Left lung (tissue), 4 donors: ENCODE measurements at regions not wholly inside any gene's neighbourhood (a gene's known extent, or its start where the extent isn't known, plus 50 kb on each side); places are given as distances from the start of the nearest gene placed in this dataset.

Experiments used
- ATAC-seq: fragments of 200-7000 bp; cut with Tn5 transposase; one replicate; pipeline ENCODE4 v1.9.1; 2020; ENCODE audit warnings: moderate library complexity
- DNase-seq, 4 donors: peaks; one replicate each; pipeline ENCODE4 v3.0.0-alpha.2; 2013 to 2020
- H3K27ac ChIP-seq, 2 donors: fragments of 200-600 bp; sonication (generic) in 1 of 2; one replicate each; pipeline versions ENCODE4 v1.5.0 to v1.8.0; 2020 to 2021
- H3K27me3 ChIP-seq, 2 donors: fragments of 200-600 bp; sonication (generic) in 1 of 2; one replicate each; pipeline versions ENCODE4 v1.5.0 to v1.8.0; 2020 to 2021
- H3K36me3 ChIP-seq, 2 donors: fragments of 200-600 bp; sonication (generic) in 1 of 2; one replicate each; pipeline versions ENCODE4 v1.5.0 to v1.8.0; 2020 to 2021
- H3K4me1 ChIP-seq, 2 donors: fragments of 200-600 bp; one replicate each; pipeline ENCODE4 v1.8.0; 2021
- H3K4me3 ChIP-seq, 2 donors: fragments of 200-600 bp; sonication (generic) in 1 of 2; one replicate each; pipeline versions ENCODE4 v1.5.0 to v1.8.0; 2020 to 2021; ENCODE audit warnings: mild to moderate bottlenecking in 1 of 2
- H3K9me3 ChIP-seq, 2 donors: fragments of 200-600 bp; sonication (generic) in 1 of 2; one replicate each; pipeline versions ENCODE4 v1.5.0 to v1.8.0; 2020 to 2021
- intact Hi-C, 2 donors: fragments of 100-400 bp; cut with DNase I; formaldehyde crosslinking; loops; one replicate each; pipeline versions ENCODE4 v1.11.2 to v1.14.2; 2022
- TF ChIP-seq, protein P1 (sequence below), 2 donors: fragments of 200-600 bp; sonication (generic) in 1 of 2; IDR thresholded peaks; one replicate each; pipeline versions ENCODE4 v1.5.0 to v1.8.0; 2021; ENCODE audit warnings: antibody characterized with exemption in 2 of 2
- donor health status: DM: no; HTN: yes; CAD: no.
- donor health status: DM: no; HTN: no; CAD: no.

DNA sequence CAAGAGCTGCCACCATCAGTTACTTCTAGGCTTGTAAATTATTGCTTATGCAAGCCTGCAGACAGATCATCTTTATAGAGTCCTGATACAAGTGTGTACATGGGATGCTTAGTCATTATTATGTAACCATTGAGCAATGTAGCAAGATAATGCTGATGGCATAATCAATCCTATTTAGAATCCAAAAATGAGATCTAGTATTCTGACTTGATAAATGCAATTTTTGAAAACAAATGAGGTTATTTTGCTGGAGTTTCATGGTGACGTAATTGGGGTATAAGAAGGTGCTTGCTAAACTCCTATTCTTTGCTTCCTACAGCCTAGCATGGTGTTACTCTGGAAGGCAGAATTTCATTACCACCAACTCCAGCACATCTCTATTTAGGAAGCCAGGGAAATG, 801.7 kb upstream of the PRMT6 start:
- ATAC-seq (no peak), DNase-seq (no peak)
- H3K9me3 ChIP-seq: peaks cover 0 to 12% of the 10 kb centered on the region in 2 donors
- TF ChIP-seq, protein P1, sequence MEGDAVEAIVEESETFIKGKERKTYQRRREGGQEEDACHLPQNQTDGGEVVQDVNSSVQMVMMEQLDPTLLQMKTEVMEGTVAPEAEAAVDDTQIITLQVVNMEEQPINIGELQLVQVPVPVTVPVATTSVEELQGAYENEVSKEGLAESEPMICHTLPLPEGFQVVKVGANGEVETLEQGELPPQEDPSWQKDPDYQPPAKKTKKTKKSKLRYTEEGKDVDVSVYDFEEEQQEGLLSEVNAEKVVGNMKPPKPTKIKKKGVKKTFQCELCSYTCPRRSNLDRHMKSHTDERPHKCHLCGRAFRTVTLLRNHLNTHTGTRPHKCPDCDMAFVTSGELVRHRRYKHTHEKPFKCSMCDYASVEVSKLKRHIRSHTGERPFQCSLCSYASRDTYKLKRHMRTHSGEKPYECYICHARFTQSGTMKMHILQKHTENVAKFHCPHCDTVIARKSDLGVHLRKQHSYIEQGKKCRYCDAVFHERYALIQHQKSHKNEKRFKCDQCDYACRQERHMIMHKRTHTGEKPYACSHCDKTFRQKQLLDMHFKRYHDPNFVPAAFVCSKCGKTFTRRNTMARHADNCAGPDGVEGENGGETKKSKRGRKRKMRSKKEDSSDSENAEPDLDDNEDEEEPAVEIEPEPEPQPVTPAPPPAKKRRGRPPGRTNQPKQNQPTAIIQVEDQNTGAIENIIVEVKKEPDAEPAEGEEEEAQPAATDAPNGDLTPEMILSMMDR (IDR thresholded peaks at IDR 0.05): no peak
- H3K4me1 ChIP-seq: no peaks in the 10 kb centered on the region
- H3K27ac ChIP-seq: no peak overlapping the region
- intact Hi-C loops: no loop called here
- H3K36me3 ChIP-seq: no peaks in the 10 kb centered on the region
- H3K4me3 ChIP-seq: no peak overlapping the region
- no peaks in the 10 kb centered on the region for H3K27me3 ChIP-seq

- Histone ChIP-seq H3K9me3 (peaks cover 0 to 12% of the 10 kb centered on the region in 2 donors), H3K36me3 (no peaks in the 10 kb centered on the region), H3K27me3 (no peaks in the 10 kb centered on the region), H3K4me3 (no peak overlapping the region), H3K27ac (no peak overlapping the region), H3K4me1 (no peaks in the 10 kb centered on the region)
- TF ChIP-seq, protein P1 (IDR thresholded peaks at IDR 0.05): no peak
- intact Hi-C loops: no loop called here
- ATAC-seq (no peak), DNase-seq (no peak)
These were observed 789.7 kb upstream of the PRMT6 start for GRCh38 chr1:106266786-106267185.

DNA sequence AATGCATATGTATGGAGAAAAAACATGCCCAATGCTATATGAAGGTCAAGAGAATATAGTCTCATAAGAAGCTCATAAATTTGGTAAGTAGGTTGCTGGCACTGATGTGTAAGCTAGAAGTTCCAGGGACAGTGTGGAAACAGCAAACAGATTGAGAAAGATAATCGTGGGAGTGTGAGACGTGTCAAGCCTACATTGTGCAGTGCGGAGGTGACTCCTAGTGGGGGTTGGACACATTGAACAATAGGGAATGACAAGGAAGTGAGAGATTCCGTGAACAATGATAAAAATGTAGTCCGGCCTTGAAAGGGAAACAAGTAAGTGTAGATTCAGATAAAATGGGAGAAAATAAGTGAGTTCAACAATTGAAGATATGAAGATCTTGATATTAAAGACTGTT, 788.4 kb upstream of the PRMT6 start:
- TF ChIP-seq, protein P1 (IDR thresholded peaks at IDR 0.05): no peak
- Histone ChIP-seq H3K9me3 (peaks cover 0 to 10% of the 10 kb centered on the region in 2 donors), H3K27me3 (no peaks in the 10 kb centered on the region), H3K4me3 (no peak overlapping the region), H3K36me3 (no peaks in the 10 kb centered on the region), H3K4me1 (no peaks in the 10 kb centered on the region), H3K27ac (no peak overlapping the region)
- DNase-seq: peak in 1 of 4 donors; percentile 14
- intact Hi-C loops: no loop called here
- ATAC-seq: no peak

- Histone ChIP-seq H3K9me3 (peaks cover 0 to 1% of the 10 kb centered on the region in 2 donors), H3K27ac (no peak overlapping the region), H3K4me3 (no peak overlapping the region), H3K27me3 (no peaks in the 10 kb centered on the region), H3K36me3 (no peaks in the 10 kb centered on the region), H3K4me1 (no peaks in the 10 kb centered on the region)
- intact Hi-C loops: no loop called here
- no peak for ATAC-seq
- TF ChIP-seq, protein P1 (IDR thresholded peaks at IDR 0.05): no peak
- peak in 1 of 4 donors; percentile 3 for DNase-seq
These were observed 779.6 kb upstream of the PRMT6 start for GRCh38 chr1:106276871-106277270.

- no peak overlapping the region for H3K27ac ChIP-seq
- no peaks in the 10 kb centered on the region for H3K27me3 ChIP-seq
- no peak overlapping the region for H3K4me3 ChIP-seq
- no peaks in the 10 kb centered on the region for H3K4me1 ChIP-seq
- intact Hi-C loops: no loop called here
- TF ChIP-seq, protein P1 (IDR thresholded peaks at IDR 0.05): no peak
- H3K9me3 ChIP-seq: peaks cover 0 to 9% of the 10 kb centered on the region in 2 donors
- DNase-seq (no peak), ATAC-seq (no peak)
- H3K36me3 ChIP-seq: no peaks in the 10 kb centered on the region
These were observed 778.7 kb upstream of the PRMT6 start for GRCh38 chr1:106277786-106278185.
